ENCODE measurements at regions not wholly inside any gene's neighbourhood (a gene's known extent, or its start where the extent isn't known, plus 50 kb on each side); places are given as distances from the start of the nearest gene placed in this dataset.

DNA sequence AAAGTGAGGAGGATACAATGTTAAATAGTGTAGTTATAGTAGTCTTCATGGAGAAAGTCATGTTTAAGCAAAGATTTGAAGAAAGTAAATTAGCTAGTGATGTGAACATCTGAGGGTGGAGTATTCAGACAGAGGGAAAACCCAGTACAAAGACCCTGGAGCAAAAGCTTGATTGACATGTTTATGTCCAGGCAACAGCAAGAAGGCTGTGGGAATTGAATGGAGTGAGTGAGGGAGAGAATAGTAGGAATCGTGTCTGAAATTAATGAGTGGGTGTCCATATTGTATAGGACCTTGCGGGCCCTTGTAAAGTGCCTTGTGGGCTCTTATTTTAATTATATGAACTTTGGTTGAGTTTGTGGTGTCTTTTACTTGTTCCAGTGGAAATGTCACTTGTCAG, 424.1 kb upstream of the KIRREL3 start:
- TF ChIP-seq PATZ1 (CRISPR knock-in tag; IDR thresholded peaks at IDR 0.05; ENCODE audit: borderline replicate concordance) (no peak), GLIS3 (CRISPR knock-in tag; IDR thresholded peaks at IDR 0.05) (no peak)
